Activated gamma-delta T cell treated with Interleukin-2 at 50 U/mL for 16 hours (primary cell): ENCODE measurements at regions not wholly inside any gene's neighbourhood (a gene's known extent, or its start where the extent isn't known, plus 50 kb on each side); places are given as distances from the start of the nearest gene placed in this dataset.

Experiments
- DNase-seq: peaks from one replicate; pipeline ENCODE4 v3.0.0-alpha.2; 2020

DNA sequence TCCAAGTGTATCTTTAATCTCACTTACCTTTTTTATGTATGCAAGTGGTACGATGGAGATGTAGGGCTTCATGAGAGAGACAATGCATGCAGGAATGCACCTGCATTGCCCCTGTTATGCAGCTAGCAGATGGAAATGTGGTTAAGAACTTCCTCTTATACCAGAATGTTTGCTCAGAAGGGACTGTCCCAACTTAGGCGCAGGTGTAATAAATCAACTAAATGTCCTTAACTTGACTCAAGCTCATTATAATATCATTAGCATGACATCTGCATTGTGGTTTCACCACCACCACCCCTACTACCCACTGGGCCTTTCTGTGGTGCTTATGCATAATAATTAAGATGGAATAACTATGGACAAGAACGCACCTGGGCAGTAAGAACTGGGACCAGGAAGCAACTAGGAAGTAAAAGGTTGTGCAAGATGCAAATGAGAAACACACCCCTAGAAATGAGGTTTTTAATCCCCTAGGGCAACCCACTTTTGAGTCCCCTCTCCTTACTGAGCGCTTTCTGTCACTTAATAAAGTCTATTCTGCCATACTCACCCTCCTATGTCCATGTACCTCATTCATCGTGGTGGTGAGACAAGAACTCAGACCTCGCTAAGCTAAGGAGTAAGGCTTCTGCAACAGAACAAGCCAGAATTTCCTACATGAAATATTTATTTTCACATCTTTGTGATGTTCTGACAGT lies 1103.3 kb upstream of the B3GALT2 start:
- DNase-seq = peak; percentile 13

DNA sequence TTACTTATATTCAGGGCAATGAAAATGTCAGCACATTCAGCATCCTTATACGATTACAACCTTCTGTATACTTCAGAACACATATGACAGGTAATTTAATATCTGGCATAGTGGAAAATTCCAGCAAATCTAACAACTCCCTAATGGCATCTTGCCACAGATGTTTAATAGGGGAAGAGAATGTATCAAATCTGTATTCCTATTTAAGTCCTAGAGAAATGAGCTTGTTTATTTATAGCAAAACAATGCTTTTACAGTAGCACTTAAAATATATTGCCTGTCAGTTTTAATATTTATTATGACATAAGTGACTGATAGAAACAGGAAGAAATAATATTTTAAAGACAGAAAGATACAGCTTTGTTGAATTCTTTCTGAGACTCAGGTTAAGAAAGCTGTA lies 1101.8 kb upstream of the B3GALT2 start:
- no peak for DNase-seq

DNA sequence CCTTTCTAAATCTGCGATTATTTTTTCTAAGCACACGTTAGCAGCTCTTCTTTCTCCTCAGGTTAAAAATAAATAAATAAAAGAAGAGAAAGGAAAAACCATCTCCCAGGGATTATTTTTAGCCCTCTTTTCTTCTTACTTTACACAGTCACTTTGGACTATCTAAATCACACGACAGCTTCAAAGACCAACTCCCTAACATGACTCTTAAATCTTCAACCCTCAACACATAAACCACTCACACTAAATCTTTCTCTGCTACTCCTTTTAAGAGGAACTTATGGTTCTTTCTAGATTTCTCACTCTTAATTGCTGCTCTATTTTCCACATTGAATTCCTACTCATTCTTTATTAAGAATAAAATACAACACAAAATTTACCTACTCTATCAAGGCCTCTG lies 1095.0 kb upstream of the B3GALT2 start:
- no peak for DNase-seq

DNA sequence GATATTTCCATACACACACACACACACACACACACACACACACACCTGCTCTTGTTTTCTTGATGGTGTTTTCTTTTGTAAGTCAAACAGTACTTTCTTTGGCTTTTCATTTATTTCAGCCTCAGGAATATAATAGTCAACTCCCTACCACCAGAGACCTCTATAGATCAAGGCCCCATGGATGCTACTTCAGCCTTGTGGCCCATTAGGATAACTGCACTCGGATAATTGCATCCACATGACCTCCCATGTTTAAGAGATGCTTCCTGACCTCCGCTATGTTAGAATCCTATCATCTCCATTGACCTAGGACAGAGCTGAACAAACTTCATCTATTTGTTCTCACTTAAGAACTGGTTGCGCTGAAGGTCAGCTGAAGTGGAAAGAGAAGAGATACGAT lies 1094.0 kb upstream of the B3GALT2 start:
- DNase-seq = no peak

DNA sequence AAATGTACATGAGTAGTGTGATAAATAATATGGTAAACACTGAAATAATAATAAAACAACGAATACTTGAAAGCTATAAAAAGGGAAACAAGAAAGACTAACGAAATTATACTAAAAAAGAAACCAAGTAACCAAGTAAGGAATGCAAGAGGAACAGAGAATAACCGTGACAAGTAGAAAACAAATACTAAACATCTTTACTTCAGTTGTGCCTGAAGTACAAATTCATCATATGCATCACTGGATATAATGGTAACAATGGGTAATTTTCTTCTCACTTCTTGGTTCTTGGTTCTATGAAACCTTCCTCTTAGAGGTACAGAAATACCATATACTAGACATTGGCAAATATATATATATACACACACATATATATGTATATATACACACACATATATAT lies 1093.6 kb upstream of the B3GALT2 start:
- no peak for DNase-seq

DNA sequence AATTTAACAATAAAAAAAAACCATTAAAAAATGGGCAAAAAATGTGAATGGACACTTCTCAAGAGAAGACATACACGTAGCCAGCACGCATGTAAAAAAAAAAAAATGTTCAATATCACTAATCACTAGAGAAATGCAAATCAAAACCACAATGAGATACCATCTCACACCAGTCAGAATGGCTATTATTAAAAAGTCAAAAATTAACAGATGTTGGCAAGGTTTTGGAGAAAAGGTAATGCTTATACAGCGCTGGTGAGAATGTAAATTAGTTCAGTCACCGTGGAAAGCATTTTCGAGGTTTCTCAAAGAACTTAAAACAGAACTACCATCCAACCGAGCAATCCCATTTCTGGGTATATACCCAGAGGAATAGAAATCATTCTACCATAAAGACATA lies 1091.5 kb upstream of the B3GALT2 start:
- DNase-seq = no peak

DNA sequence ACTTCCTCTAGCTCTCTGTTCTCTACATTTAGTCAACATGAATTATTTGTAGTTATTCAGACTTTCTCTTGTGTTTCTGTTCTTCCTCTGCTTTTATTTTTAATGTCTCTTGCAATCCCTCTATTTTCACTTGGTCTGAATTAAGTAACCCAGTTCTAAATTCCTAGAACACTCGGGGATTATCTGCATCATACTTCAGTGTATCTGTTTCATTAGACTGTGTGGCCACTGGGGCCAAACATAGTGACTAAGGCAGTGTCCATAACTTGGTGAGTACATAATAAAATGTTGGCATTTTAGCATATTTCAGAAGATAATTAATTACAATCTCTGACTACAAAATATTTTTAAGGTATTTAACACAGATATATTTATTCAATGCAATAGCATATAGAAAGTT lies 1087.2 kb upstream of the B3GALT2 start:
- DNase-seq = no peak

DNA sequence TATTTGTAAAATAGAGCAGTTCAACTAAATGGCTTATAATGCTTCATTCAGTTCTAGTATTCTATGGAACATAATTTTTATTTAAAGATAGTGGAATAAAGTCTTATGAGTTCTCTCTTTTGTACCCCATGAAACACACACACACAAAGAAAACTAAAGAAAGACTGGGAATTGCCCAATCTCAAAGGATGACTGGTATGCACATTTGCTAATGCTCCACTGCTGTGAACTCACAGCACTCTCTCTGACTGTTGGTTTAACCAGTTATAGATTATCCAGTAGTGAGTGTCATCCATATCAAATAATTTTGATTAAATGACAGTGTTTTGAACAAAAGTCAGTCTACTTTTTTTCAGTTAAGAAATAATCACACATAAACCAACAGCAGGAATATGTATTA lies 1082.4 kb upstream of the B3GALT2 start:
- DNase-seq = no peak

DNA sequence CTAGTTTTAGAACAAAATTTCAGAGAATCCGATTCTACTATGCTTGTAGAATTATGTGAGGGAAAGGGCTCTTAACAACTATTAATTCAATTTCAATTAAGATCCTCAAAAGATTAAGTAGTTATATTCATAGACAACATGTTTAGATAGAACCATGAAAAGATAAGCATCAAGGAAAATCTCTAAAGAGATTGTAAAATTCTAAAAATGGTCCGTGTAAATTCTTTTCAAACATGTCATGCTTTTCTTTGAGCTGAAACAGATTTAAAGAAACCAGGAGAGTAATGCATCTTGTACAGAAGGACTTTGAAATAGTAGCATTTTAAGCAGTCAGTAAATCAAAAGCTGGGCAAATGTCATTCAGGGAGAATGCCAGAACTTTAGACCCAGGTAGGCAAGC lies 1080.6 kb upstream of the B3GALT2 start:
- no peak for DNase-seq

DNA sequence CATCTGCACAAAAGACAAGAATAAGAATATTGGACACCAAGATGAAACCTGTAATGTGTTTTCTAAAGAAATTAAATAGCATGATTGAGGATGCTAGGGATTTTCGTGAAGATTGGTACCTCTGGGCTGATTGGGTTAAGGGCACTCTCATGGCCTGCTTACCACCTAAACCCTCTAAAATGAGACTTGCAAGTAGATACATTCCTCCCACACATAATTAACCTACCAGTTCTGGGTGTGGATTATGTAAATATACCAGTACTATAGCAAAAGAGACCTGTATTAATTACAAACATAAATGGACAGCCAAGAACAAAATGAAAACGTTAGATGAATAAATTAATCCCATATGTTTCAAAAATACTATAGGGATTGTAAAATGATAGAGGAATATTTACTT lies 1069.6 kb upstream of the B3GALT2 start:
- DNase-seq = no peak

DNA sequence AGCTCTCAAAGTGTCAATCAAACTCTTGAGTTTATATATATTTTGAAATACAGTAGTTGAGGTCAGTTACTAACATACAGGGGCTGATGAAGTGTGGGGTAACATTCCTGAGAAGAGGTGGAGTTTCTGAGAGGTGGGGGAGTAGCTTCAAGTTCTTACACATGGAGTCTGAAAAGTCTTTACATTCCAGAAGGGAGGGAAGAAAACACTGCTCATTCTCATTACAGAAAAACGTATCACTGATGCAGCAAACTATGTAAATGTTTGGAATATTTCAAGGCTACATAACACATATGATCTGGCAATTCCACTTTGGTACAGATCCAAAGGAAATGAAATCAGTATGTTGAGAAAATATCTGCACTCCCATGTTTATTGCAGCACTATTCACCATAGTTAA lies 1065.8 kb upstream of the B3GALT2 start:
- DNase-seq = no peak

DNA sequence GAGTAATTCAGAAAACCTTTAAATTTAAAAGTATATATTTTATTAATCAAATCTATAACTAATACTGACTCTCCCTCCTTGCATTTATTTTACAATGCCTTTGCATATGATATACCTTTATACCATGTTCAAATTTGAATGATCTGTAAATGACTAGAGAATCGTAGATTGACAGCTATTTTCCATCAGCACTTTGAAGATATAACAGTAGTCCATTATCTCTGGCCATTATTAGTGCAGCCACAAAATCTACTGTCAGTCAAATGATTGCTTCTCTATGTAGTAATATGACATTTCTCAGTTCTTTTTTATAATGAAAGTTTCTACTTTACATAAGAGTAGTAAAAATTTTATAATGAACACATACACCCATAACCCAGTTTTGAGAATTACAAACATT lies 1054.8 kb upstream of the B3GALT2 start:
- DNase-seq = no peak

DNA sequence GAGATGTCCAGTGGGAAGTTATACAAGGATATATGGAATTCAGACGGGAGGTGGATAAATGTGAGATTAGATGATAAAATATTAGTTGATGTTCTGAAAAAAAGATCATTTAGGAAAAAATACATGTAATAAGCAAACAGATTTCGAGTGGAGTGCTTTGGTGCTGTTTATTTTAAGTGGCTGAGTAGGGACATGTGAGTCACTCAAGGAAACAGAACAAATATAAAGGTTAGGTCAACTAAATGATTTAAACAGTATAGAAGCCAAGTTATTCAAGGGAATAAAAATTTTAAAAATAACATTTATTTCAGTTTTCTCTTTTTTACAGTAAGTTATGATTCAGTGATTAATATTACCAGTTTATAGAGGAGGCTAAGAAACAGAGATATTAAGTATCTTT lies 1046.7 kb upstream of the B3GALT2 start:
- no peak for DNase-seq

DNA sequence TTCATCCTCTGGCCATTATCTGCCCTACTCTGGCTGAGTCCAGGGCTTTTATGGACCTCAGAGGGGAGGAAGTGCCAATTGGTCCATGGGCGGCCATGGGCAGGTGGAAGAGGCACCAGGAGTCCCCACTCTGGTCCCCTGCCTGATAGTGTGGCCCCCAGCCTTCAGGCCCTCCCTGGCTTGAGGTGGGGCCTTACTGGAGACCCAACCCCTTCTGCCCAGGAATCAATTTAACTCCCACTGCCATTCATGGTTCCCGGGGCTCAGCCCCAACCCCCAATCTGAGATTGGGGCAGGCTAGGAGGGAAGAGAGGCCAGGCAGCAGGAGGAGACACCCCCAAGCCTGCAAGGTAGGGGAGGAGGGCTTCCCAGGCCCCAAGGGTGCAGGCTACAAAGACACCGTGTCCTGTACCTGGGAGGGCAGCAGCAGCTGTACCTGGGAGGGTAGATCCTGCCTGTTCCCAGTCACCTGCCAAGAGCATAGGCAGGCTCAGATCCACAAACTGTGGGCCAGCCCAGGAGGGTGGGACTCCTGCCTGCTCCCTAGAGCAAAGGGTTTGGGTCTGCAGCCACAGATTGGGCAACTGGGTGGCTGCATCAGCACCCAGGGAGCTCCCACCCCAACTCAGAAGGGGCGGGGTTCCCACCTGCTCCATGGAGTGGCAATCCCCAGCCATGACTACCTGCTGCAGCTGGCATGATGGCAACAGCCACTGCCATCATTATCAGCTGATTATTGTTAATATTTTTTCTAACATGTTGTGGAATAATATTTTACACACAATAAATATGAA lies 1044.1 kb upstream of the B3GALT2 start:
- no peak for DNase-seq

DNA sequence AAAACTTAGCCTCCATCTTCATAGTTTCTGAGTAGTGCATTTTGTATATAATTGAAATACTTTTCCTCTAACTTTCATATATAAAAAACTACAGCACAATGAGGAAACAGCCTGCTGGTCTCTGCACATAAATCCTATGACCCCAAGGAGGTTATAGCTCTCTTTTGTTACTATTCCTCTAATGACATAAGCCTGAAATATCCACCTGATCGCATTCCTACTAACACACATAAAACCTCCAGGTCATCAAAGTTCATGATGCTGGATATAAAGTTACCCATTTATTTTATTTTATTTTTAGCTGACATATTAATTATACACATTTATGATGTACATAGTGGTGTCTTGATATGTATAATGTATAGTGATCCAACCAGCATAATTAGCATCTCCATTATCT lies 1042.0 kb upstream of the B3GALT2 start:
- no peak for DNase-seq

DNA sequence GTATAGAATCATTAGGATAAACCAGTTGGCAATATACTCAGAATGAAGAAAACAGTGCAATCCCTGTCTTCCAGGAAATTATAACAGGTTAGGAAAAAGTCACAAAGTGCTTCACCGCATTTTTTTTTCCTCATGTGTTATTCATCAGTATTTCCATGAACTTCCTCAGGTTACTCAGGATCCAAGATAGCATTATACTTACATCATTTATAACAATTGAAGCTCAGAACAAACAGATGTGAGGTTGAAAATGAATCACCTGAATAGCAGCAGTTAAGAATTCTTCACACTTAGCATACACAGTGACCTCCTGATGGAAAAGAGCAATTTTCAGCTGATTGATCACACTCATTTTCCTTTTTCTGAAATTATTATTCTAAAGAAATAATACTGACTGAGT lies 1040.7 kb upstream of the B3GALT2 start:
- DNase-seq = no peak

DNA sequence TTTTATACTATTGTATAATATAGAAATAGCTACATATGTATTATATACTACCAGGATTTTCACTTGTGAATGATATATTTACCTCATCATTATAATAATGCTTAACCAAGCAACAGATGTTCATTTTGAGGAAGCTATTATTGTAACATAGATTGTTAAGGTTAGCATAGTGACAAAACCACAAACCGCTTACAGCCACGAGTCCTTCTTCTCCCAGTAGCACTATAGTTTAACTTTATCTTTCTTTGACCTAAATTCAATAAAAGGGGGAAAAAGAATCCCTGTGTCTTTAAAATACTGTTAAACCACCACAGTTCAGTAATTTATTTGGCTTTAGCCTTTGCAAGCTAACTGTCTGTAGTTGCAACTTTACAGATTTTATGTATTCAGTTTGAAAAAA lies 1039.4 kb upstream of the B3GALT2 start:
- DNase-seq = no peak

DNA sequence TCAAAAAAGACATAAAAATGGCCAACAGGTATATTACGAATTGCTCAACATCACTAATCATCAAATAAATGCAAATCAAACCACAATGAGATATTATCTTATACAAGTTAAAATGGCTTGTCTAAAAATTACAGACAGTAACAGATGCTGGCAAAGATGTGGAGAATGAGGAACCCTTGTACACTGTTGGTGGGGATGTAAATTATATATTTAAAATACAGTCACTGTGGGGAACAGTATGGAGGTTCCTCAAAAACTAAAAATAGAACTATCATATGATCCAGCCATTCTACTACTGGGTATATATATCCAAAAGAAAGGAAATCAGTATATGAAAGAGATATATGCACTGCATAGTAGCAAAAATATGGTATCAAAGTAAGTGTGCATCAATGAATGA lies 1037.2 kb upstream of the B3GALT2 start:
- DNase-seq = no peak

DNA sequence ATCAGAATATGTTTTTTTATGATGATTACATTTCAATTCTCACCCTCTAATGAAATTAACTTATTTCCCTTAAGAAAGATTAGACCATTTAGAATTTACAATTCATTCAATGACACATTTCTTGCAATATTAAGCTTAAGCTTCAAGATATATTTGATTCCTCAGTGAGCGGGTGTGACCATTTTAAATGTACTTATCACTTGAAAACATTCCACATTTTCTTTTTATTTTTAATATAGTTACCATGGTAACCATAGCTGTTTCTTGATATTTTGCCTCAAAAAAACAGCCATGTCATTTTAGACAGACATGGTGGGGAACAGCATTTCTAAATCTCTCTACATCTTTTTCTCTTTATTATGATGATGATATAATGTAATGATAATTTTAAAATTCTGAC lies 1029.0 kb upstream of the B3GALT2 start:
- DNase-seq = no peak

DNA sequence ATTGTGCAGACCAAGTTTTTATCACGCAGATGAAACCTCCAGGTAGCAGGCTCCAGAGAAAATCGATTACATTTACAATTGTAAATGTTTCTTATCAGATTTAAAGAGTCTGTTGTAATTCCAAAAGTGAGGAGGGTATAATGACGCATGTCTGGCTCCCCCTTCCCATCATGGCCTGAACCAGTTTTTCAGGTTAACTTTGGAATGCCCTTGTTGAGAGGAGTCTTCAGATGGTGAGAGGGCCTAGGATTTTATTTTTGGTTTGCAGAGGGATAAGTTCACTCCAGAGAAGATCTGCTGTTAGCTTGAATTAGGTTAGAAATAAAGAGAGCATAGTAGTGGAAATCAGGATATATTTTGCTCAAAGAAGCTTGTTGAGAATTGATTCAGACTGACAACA lies 1028.3 kb upstream of the B3GALT2 start:
- no peak for DNase-seq

DNA sequence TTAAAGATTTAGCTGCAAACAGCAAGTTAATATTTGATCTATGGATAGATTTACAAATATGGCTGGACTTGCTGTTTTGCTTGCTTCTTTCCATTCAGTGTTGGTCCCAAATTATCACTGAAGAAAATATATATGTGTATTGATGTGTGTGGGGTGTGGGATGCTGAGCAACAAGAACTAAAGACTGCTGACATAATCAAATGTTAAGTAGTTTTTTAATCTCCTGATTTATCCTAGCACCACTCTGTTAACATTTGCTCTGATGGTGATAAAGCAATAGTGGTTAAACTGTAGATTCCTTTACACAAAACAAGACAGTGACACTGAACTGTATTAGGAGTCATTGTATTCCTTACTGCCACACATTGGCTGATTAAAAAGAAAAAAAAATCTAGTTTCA lies 1023.5 kb upstream of the B3GALT2 start:
- no peak for DNase-seq

DNA sequence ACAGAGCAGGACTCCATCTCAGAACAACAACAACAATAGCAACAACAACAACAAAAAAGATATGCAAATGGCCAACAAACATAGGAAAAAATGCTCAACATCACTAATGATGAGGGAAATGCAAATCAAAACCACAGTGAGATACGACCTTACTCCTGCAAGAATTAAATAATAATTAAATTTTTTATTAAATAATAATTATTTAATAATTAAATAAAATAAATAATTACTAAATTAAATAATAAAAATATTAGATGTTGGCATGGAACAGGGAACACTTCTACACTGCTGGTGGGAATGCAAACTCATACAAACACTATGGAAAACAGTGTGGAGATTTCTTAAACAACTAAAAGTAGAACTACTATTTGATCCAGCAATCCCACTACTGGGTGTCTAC lies 1022.3 kb upstream of the B3GALT2 start:
- no peak for DNase-seq

DNA sequence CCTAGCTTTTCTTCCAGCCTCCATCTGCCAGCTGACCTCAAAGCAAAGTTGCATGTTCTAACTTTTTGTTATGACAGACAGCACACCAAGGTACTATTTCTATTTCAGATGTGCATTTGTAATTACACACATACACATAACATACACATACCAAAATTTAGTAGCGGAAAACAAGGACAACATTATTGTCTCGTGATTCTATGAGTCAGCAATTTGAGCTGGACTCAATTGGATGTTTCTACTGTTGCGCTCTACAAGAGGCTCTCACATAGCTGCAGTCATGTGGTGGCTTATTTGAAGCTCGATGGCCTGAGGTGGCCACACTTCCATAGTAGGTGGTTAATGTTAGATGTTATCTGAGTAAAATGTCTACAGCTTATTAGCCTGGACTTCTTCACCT lies 1010.1 kb upstream of the B3GALT2 start:
- DNase-seq = no peak

DNA sequence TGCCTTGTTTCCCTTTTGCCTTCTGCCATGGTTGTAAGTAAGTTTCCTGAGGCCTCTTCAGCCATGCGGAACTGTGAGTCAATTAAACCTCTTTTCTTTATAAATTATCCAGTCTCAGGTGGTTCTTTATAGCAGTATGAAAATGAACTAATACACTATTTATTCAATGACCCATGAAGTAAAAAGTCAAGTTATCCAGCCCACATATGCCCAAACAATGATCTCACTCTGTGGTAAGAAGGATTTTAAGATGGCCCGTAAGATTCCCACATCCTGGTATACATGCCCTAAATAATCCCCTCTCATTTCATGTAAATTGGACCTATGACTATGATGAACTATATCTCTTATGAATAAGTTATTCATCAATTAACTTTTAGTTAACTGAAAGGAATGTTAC lies 1008.3 kb upstream of the B3GALT2 start:
- DNase-seq = no peak

DNA sequence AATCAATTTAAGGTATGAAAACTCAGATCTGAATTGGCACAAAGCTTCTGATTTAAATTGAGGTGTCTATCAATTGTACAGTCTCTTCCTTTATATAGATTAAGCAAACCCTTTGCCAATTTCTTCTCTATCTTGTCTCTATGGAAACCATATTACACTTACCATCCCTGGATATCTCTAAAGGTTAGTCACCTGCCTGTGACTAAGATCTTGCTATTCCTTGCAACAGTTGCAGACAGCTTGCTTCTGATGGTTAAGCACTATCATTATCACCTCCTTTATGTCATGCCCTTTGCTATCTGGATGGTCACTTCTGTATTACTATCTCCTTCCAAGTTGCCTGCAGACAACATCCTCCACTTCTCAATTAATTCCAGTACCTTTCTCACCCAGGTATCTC lies 998.6 kb upstream of the B3GALT2 start:
- no peak for DNase-seq
